ENCODE measurements at regions not wholly inside any gene's neighbourhood (a gene's known extent, or its start where the extent isn't known, plus 50 kb on each side); places are given as distances from the start of the nearest gene placed in this dataset.

DNA sequence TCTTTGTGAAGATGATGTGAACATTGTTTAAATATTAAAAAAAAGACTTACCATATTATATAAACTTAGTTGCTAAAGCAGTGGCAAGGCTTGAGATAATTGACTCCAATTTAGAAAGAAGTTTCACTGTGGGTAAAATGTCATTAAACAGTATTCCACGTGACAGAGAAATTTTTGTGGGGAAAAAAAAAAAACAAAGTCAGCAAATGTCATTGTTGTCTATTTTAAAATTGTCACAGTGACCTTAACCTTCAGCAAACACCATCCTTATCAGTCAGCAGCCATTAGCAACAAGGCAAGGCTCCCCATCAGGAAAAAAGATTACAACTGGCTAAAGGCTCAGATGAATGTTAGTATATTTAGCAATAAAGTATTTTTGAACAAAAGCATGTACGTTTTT lies 99.3 kb upstream of the CDH18 start:
- intact Hi-C loops (cut with micrococcal nuclease), result no loop called here
- Mint-ChIP-seq H3K4me3 (ENCODE audit: unreplicated experiment) (no peak overlapping the region), H3K4me1 (ENCODE audit: insufficient read depth, unreplicated experiment) (no peaks in the 10 kb centered on the region), H3K27ac (ENCODE audit: low read depth, unreplicated experiment) (no peak overlapping the region), H3K36me3 (ENCODE audit: insufficient read depth, unreplicated experiment) (no peaks in the 10 kb centered on the region), H3K9me3 (ENCODE audit: unreplicated experiment) (no peaks in the 10 kb centered on the region), H3K27me3 (ENCODE audit: insufficient read depth, unreplicated experiment) (no peaks in the 10 kb centered on the region)
- DNase-seq (ENCODE audit: unreplicated experiment), result no peak
- BruUV-seq (replicated peaks), result no TSS peak
- ChIA-PET POLR2A (no interaction called here), CTCF (no interaction called here)
- TF ChIP-seq, protein P1, sequence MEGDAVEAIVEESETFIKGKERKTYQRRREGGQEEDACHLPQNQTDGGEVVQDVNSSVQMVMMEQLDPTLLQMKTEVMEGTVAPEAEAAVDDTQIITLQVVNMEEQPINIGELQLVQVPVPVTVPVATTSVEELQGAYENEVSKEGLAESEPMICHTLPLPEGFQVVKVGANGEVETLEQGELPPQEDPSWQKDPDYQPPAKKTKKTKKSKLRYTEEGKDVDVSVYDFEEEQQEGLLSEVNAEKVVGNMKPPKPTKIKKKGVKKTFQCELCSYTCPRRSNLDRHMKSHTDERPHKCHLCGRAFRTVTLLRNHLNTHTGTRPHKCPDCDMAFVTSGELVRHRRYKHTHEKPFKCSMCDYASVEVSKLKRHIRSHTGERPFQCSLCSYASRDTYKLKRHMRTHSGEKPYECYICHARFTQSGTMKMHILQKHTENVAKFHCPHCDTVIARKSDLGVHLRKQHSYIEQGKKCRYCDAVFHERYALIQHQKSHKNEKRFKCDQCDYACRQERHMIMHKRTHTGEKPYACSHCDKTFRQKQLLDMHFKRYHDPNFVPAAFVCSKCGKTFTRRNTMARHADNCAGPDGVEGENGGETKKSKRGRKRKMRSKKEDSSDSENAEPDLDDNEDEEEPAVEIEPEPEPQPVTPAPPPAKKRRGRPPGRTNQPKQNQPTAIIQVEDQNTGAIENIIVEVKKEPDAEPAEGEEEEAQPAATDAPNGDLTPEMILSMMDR (IDR thresholded peaks at IDR 0.05; ENCODE audit: unreplicated experiment), result no peak

DNA sequence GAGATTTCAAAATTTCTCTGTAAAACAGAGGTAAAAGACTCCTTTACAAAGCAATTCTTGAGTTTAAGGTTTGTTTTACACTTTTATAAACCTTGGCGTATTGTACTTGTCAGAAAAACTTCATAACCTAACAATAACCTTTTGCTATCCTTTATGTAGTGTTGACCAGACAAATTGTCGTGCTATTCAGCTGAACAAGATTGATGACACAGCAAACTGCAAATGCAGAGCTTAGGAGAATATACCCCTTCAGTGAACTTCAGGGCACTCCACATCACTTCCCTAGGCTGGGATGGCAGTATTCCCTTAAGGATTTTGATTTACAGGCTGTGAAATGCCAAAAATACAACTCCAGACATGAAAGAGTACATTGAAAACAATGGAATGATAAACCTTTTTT lies 89.2 kb upstream of the CDH18 start:
- no TSS peak for BruUV-seq (replicated peaks)
- ChIA-PET POLR2A (no interaction called here), CTCF (interaction anchor here (0.5 kb wide), 1 partner anchor 8 kb away, joined by 3 read pairs; no protein-coding TSS in a partner anchor)
- Mint-ChIP-seq H3K9me3 (ENCODE audit: unreplicated experiment) (no peaks in the 10 kb centered on the region), H3K4me1 (ENCODE audit: insufficient read depth, unreplicated experiment) (peaks cover 5% of the 10 kb centered on the region), H3K27ac (ENCODE audit: low read depth, unreplicated experiment) (no peak overlapping the region), H3K36me3 (ENCODE audit: insufficient read depth, unreplicated experiment) (no peaks in the 10 kb centered on the region), H3K4me3 (ENCODE audit: unreplicated experiment) (no peak overlapping the region), H3K27me3 (ENCODE audit: insufficient read depth, unreplicated experiment) (no peaks in the 10 kb centered on the region)
- TF ChIP-seq, protein P1 (IDR thresholded peaks at IDR 0.05; ENCODE audit: unreplicated experiment), result no peak
- intact Hi-C loops (cut with micrococcal nuclease), result no loop called here
- DNase-seq (ENCODE audit: unreplicated experiment), result no peak

DNA sequence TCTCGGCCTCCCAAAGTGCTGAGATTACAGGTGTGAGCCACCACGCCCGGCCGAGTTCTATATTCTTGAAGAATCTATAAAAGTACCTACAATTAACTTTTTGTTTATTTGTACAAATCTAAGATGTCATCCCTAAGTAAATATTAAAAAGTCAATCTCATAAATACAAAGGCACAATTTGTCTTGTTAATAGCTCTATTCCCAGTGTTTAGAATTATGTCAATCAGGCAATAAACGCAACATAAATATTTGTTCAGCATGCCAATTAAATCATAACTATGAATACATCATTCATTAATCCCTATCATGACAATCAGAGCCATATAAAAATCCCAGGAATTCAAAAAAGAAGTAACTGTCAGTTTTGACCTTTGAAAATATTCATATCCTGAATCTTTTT lies 68.9 kb upstream of the CDH18 start:
- H3K9me3 Mint-ChIP-seq (ENCODE audit: unreplicated experiment), result no peaks in the 10 kb centered on the region
- H3K36me3 Mint-ChIP-seq (ENCODE audit: insufficient read depth, unreplicated experiment), result no peaks in the 10 kb centered on the region
- POLR2A ChIA-PET, result interaction anchor here (0.6 to 0.7 kb wide), 2 partner anchors 131 to 259 kb away, joined by 3 read pairs; no protein-coding TSS in a partner anchor
- no peak for DNase-seq (ENCODE audit: unreplicated experiment)
- BruUV-seq (replicated peaks), result no TSS peak
- no peaks in the 10 kb centered on the region for H3K27me3 Mint-ChIP-seq (ENCODE audit: insufficient read depth, unreplicated experiment)
- CTCF ChIA-PET, result interaction anchor here (0.6 kb wide), 1 partner anchor 169 kb away, joined by 4 read pairs; no protein-coding TSS in a partner anchor
- TF ChIP-seq, protein P1 (IDR thresholded peaks at IDR 0.05; ENCODE audit: unreplicated experiment), result no peak
- H3K27ac Mint-ChIP-seq (ENCODE audit: low read depth, unreplicated experiment), result no peak overlapping the region
- H3K4me1 Mint-ChIP-seq (ENCODE audit: insufficient read depth, unreplicated experiment), result no peaks in the 10 kb centered on the region
- intact Hi-C loops (cut with micrococcal nuclease), result no loop called here
- H3K4me3 Mint-ChIP-seq (ENCODE audit: unreplicated experiment), result no peak overlapping the region

DNA sequence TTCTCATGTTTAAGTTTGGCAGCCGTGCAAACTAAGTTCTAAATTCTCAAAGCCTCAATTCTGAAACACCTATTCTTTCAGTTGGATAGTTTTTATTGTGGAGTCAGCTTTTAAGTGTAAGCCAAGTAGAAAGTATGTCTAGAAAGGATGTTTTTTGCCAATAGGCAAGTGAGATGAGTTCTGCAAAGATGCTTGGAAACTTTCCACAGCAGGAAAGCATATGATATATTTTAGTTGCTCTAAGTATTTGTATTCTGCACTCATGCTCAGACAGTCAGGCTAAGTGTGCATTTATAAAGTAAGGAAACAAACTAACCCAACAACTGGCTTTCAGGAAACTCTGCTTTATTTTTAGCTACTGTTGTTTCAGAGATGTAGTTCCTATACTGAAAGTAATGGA lies 67.3 kb upstream of the CDH18 start:
- Mint-ChIP-seq H3K27ac (ENCODE audit: low read depth, unreplicated experiment) (no peak overlapping the region), H3K36me3 (ENCODE audit: insufficient read depth, unreplicated experiment) (no peaks in the 10 kb centered on the region), H3K9me3 (ENCODE audit: unreplicated experiment) (no peaks in the 10 kb centered on the region), H3K27me3 (ENCODE audit: insufficient read depth, unreplicated experiment) (no peaks in the 10 kb centered on the region), H3K4me3 (ENCODE audit: unreplicated experiment) (no peak overlapping the region), H3K4me1 (ENCODE audit: insufficient read depth, unreplicated experiment) (no peaks in the 10 kb centered on the region)
- ChIA-PET CTCF (interaction anchor here (0.6 kb wide), 1 partner anchor 846 kb away, joined by 5 read pairs; no protein-coding TSS in a partner anchor), POLR2A (interaction anchor here (0.7 kb wide), 1 partner anchor 62 kb away, joined by 3 read pairs; no protein-coding TSS in a partner anchor)
- TF ChIP-seq, protein P1 (IDR thresholded peaks at IDR 0.05; ENCODE audit: unreplicated experiment), result no peak
- no TSS peak for BruUV-seq (replicated peaks)
- DNase-seq (ENCODE audit: unreplicated experiment), result no peak
- intact Hi-C loops (cut with micrococcal nuclease), result no loop called here
